IPS-NIHi7 (cell line): ENCODE measurements at regions not wholly inside any gene's neighbourhood (a gene's known extent, or its start where the extent isn't known, plus 50 kb on each side); places are given as distances from the start of the nearest gene placed in this dataset.

Experiments used
- DNase-seq: peaks from one replicate; pipeline ENCODE4 v3.0.0; 2012; ENCODE audit warnings: mixed read lengths; ENCODE audit errors: extremely low spot score

DNA sequence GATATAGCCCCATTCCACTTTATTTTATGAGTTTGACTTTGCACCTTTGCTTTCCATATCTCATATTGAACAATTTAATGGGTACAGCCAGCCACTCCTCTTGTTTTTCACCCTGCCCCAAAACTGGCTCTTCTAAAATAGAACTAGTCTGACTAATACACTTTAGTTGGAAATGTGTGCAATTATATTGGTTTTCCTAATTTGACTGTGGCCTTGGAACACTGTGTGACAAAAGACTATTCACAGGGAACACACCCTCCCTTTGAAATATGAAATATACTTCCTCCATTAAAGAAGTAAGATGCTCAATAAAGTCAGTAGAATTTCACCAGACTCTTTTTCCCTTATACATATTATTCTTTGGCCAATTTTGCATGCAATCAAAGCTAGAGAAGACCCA, 218.6 kb upstream of the DCN start:
- no peak for DNase-seq

DNA sequence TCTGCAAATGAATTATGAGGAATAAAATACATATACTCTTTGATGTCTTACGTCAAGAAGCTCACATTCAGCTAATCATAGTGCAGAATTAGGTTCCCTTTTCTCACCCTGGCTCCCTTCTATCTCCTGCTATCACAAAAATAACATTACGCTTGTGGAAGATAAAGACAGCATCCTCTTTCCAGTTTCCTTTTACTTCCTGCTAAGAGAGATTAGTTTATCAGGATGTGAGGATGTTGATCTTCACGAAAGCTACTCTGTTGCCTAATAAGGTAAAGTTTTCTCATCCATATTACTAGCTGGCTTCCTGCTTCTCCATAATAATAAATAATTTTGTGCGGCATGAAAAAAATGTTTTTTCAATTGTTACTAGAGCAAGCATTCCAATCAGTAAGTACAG, 217.7 kb upstream of the DCN start:
- no peak for DNase-seq

GRCh38 chr12:91397866-91398532, 215.4 kb upstream of the DCN start:
- DNase-seq, result no peak

DNA sequence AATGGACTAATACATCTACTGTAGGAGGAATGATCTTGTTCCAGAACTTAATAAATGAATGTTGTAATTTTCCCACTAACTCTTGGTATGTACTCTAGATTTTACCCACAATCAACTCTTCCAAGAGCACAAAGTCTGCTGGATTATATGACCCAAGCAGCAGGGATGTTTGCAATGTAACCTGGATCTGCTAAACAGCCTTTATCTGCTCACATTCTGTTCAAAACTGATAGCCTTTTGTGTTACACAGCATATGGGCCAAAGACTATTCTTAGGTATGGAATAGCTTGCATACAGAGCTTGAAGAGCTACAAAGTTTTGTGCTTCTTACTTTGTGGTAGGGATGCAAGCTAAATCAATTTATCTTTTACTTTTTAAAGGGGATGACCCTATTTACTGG, 213.7 kb upstream of the DCN start:
- no peak for DNase-seq

DNA sequence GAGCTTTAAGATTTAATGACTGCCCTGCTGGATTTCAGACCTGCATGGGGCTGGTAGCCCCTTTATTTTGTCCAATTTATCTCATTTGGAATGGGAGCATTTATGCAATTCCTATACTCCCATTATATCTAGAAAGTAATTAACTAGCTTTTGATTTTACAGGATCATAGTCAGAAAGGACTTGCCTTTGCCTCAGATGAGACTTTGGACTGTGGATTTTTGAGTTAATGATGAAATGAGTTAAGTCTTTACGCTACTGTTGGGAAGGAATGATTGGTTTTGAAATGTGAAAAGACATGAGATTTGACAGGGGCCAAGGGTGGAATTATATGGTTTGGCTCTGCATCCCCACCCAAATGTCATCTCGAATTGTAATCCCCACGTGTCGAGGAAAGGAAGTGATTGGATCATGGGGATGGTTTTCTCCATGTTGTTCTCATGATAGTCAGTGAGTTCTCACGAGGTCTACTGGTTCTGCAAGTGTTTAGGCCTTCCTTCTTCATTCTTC, 213.1 kb upstream of the DCN start:
- DNase-seq, result no peak

DNA sequence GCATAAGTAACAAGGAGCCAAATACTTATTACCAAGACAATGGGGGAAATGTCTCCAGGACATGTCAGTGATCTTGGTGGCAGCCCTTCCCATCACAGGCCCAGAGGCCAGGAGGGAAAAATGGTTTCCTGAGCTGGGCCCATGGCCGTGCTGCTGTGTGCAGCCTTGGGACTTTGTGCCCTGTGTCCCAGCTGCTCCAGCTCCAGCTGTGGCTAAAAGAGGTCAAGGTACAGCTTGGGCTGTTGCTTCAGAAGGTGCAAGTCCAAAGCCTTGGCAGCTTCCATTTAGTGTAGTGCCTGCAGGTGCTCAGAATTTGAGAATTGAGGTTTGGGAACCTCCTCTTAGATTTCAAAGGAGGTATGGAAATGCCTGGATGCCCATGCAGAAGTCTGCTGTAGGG, 212.3 kb upstream of the DCN start:
- DNase-seq, result no peak

- no peak for DNase-seq
Observed at GRCh38 chr12:91388573-91388972, 206.0 kb upstream of the DCN start.

GRCh38 chr12:91387461-91388134, 205.0 kb upstream of the DCN start:
- DNase-seq, result no peak

GRCh38 chr12:91384806-91385205, 202.2 kb upstream of the DCN start:
- DNase-seq, result no peak

GRCh38 chr12:91384366-91384765, 201.7 kb upstream of the DCN start:
- no peak for DNase-seq

- no peak for DNase-seq
Observed at GRCh38 chr12:91383099-91383498, 200.5 kb upstream of the DCN start.

GRCh38 chr12:91382081-91382543, 199.5 kb upstream of the DCN start:
- DNase-seq, result peak; percentile 49

DNA sequence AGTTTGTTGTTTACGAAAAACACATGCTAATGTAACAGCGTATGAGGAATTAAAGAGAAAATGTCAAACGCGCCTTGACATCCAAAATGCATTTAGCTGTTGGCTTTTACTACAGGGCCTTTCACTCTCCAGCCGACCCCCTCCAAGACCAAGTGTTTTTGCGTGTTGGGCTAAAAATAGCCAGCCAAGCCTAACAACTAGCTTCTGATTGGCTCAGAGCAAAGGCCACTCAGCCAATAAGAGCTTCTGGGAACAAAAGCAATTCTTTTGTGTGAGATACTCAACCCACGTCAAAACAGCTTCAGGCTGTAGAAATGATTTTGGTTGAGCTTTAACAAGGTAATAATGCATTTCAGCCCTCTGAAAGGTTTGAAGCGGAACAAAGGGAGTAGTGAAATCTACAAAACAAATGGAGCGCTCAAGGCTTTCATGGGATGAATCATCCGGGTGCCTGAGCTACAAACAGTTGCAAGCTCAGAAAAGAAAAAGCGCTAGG, 198.7 kb upstream of the DCN start:
- peak; percentile 88 for DNase-seq

GRCh38 chr12:91380631-91381030, 198.0 kb upstream of the DCN start:
- DNase-seq, result no peak

DNA sequence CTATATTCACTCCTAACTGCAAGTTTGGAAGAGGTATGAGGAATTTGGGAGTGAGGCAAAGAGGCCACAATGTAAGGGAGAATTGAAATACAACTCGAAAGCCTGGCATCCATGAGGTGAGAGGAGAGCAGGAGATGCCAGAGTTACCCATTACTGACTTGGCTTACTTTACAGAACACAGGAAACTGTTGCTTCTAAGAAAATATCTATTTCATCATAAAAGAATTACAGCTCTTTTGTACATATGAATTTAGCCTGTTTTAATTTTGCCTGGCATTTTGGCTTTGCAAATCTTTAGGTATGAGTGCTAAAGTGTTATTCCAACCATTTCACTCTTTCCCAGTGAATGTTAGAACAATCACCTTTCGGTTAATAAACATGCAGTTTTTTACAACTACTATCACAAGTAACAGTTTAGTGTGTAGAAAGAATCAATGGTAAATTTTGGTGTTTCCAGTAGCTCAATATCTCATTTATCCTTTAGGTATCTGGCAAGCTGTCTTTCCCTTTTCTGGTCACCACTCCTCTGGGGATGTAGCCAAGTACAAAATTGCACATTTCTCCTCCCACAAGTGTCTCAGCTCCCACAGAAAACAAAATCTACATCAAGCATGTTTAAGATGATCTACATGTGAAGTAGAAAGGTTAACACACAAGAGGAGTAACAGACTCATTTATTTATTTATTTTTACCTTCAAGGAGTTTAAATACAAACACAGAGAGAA, 196.6 kb upstream of the DCN start:
- DNase-seq, result no peak

GRCh38 chr12:91377436-91377835, 194.8 kb upstream of the DCN start:
- DNase-seq, result no peak

DNA sequence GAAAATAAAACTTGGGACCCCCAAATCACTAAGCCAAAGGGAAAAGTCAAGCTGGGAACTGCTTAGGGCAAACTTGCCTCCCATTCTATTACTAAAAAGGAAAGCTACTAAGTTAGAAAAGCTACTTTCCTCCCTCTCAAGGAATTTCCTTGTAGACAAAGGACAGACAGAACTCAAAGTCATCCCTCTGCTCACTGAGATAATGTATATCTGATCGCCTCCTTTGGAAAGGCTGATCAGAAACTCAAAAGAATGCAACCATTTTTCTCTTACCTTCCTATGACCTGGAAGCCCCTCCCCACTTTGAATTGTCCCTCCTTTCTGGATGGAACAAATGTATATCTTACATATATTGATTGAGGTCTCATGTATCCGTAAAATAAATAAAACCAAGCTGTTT, 190.5 kb upstream of the DCN start:
- DNase-seq, result no peak

DNA sequence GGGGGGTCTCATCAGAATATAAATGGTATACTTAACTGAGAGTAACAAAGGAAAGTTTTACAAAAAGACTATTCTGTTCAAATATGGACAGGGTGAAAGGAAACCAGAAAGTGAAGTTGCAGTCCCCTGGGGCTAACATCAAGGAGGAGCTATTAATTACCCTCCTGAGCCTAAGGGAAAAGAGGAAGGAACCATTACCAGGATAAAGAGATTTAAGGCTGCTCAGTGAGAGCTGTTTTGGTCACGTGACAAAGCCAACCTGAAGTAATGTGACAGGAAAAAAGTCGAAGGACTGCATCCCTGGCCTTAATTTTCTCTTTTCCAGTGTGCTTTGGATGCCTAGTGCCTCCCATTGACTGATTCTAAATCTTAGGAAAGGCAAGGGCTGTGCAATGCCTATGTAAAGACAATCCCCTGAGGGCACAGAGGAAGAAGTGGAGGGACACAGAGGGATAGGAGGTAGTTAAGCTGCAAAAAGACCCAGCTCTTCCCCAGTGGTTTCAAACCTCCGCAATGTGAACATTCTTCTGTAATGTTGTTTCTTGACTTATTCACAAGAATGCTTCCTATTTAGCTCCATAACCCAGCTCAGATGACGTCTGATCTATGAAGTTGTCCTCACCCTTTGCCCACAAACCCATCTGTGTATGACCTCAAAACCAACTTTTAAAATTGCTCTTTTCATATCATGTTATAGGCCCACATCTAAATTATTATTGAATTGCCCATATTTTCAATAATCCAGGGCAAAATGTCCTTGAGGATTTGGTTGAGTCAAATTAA, 187.7 kb upstream of the DCN start:
- peak; percentile 27 for DNase-seq

DNA sequence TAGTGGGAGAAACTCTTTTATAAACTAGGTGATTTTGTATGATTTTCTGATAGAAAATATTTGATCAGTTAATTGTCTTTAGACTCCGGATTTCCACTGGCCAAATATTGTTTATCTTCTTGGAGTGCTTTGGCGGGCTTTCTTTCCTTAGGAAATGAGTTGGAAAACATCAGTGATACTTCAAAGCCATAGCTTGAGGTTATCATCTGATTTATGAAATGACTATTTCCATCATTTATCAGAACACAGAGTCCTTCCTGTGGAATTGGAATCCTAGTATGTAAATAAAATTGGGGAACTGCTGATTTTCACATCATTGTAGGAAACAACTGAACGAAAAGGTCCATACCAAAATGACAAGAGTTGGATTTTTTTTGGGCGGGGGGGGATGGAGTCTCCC, 186.0 kb upstream of the DCN start:
- no peak for DNase-seq

GRCh38 chr12:91367234-91367849, 184.7 kb upstream of the DCN start:
- peak; percentile 20 for DNase-seq

- no peak for DNase-seq
Observed at GRCh38 chr12:91364471-91365184, 182.0 kb upstream of the DCN start.
